ENCODE measurements at regions not wholly inside any gene's neighbourhood (a gene's known extent, or its start where the extent isn't known, plus 50 kb on each side); places are given as distances from the start of the nearest gene placed in this dataset.

DNA sequence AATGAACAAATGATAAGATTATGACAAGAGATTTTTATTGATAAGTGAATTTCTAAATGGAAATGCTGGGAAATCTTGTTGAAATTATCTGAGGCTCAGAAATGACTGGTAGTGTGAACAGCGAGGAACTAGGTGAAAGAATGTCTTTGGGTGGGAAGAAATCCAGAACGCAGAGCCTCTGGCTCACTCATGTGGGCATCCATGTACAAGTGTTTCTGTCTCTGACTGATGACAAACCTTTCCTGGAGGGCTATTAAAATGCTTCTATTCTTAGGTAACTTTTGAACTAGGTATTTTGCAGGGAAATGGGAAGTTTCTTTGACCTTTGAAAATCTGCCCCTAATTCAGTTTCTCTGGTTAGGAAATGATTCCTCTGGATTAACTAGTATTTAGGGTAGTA lies 598.6 kb downstream of the SLC4A3 start:
- Histone ChIP-seq H3K36me3 (ENCODE audit: insufficient read depth, low read length) (no peaks in the 10 kb centered on the region), H3K4me2 (ENCODE audit: low read length) (no peak overlapping the region), H3K79me2 (ENCODE audit: insufficient read depth, low read length) (no peaks in the 10 kb centered on the region), H3K4me1 (ENCODE audit: insufficient read depth, low read length) (peaks cover 35% of the 10 kb centered on the region), H3K27ac (ENCODE audit: low read depth, low read length) (no peak overlapping the region), H3K4me3 (ENCODE audit: insufficient read depth, low read depth, low read length) (no peak overlapping the region), H4K20me1 (ENCODE audit: insufficient read depth, low read length) (no peaks in the 10 kb centered on the region), H3K27me3 (ENCODE audit: insufficient read depth, low read length) (no peaks in the 10 kb centered on the region), H3K9ac (ENCODE audit: low read length) (no peak overlapping the region), H3K9me3 (ENCODE audit: insufficient read depth, low read depth, low read length) (no peaks in the 10 kb centered on the region), H2AFZ (ENCODE audit: low read depth, low read length) (no peak overlapping the region)
- DNase-seq (ENCODE audit: low read depth) (peak; percentile 29), FAIRE-seq (no peak)
- Mint-ChIP-seq H3K4me3 (ENCODE audit: unreplicated experiment) (no peak overlapping the region), H3K27me3 (ENCODE audit: low read depth, unreplicated experiment) (peaks cover 5% of the 10 kb centered on the region), H3K36me3 (ENCODE audit: low read depth, unreplicated experiment) (no peaks in the 10 kb centered on the region), H3K4me1 (ENCODE audit: low read depth, unreplicated experiment) (peaks cover 13% of the 10 kb centered on the region), H3K27ac (ENCODE audit: unreplicated experiment) (no peak overlapping the region), H3K9me3 (ENCODE audit: unreplicated experiment) (peaks cover 3% of the 10 kb centered on the region)
- TF ChIP-seq CTCF (IDR thresholded peaks at IDR 0.05; ENCODE audit: insufficient read depth, low read depth, low read length) (no peak), EZH2 (IDR thresholded peaks at IDR 0.05; ENCODE audit: insufficient read depth, low read length) (no peak)

- Mint-ChIP-seq H3K9me3 (ENCODE audit: unreplicated experiment) (peaks cover 3% of the 10 kb centered on the region), H3K4me3 (ENCODE audit: unreplicated experiment) (no peak overlapping the region), H3K36me3 (ENCODE audit: low read depth, unreplicated experiment) (no peaks in the 10 kb centered on the region), H3K4me1 (ENCODE audit: low read depth, unreplicated experiment) (peaks cover 13% of the 10 kb centered on the region), H3K27me3 (ENCODE audit: low read depth, unreplicated experiment) (peaks cover 5% of the 10 kb centered on the region), H3K27ac (ENCODE audit: unreplicated experiment) (peak overlapping the region; percentile 50)
- Histone ChIP-seq H2AFZ (ENCODE audit: low read depth, low read length) (no peak overlapping the region), H3K4me3 (ENCODE audit: insufficient read depth, low read depth, low read length) (no peak overlapping the region), H3K36me3 (ENCODE audit: insufficient read depth, low read length) (no peaks in the 10 kb centered on the region), H3K4me2 (ENCODE audit: low read length) (no peak overlapping the region), H3K4me1 (ENCODE audit: insufficient read depth, low read length) (peaks cover 35% of the 10 kb centered on the region), H3K27ac (ENCODE audit: low read depth, low read length) (peak overlapping the region; percentile 93), H3K9me3 (ENCODE audit: insufficient read depth, low read depth, low read length) (no peaks in the 10 kb centered on the region), H3K27me3 (ENCODE audit: insufficient read depth, low read length) (no peaks in the 10 kb centered on the region), H4K20me1 (ENCODE audit: insufficient read depth, low read length) (no peaks in the 10 kb centered on the region), H3K9ac (ENCODE audit: low read length) (no peak overlapping the region), H3K79me2 (ENCODE audit: insufficient read depth, low read length) (no peaks in the 10 kb centered on the region)
- DNase-seq (ENCODE audit: low read depth): no peak
- TF ChIP-seq EZH2 (IDR thresholded peaks at IDR 0.05; ENCODE audit: insufficient read depth, low read length) (no peak), CTCF (IDR thresholded peaks at IDR 0.05; ENCODE audit: insufficient read depth, low read depth, low read length) (no peak)
- FAIRE-seq: no peak
These were observed 599.1 kb downstream of the SLC4A3 start for GRCh38 chr2:220226546-220226945.

- Histone ChIP-seq H2AFZ (ENCODE audit: low read depth, low read length) (no peak overlapping the region), H3K4me3 (ENCODE audit: insufficient read depth, low read depth, low read length) (no peak overlapping the region), H3K79me2 (ENCODE audit: insufficient read depth, low read length) (no peaks in the 10 kb centered on the region), H3K27ac (ENCODE audit: low read depth, low read length) (peak overlapping the region; percentile 93), H3K9me3 (ENCODE audit: insufficient read depth, low read depth, low read length) (no peaks in the 10 kb centered on the region), H4K20me1 (ENCODE audit: insufficient read depth, low read length) (no peaks in the 10 kb centered on the region), H3K9ac (ENCODE audit: low read length) (peak overlapping the region; percentile 68), H3K4me2 (ENCODE audit: low read length) (peak overlapping the region; percentile 86), H3K4me1 (ENCODE audit: insufficient read depth, low read length) (peaks cover 35% of the 10 kb centered on the region), H3K27me3 (ENCODE audit: insufficient read depth, low read length) (no peaks in the 10 kb centered on the region), H3K36me3 (ENCODE audit: insufficient read depth, low read length) (no peaks in the 10 kb centered on the region)
- Mint-ChIP-seq H3K27me3 (ENCODE audit: low read depth, unreplicated experiment) (peaks cover 5% of the 10 kb centered on the region), H3K27ac (ENCODE audit: unreplicated experiment) (no peak overlapping the region), H3K4me1 (ENCODE audit: low read depth, unreplicated experiment) (peaks cover 13% of the 10 kb centered on the region), H3K9me3 (ENCODE audit: unreplicated experiment) (peaks cover 3% of the 10 kb centered on the region), H3K36me3 (ENCODE audit: low read depth, unreplicated experiment) (no peaks in the 10 kb centered on the region), H3K4me3 (ENCODE audit: unreplicated experiment) (no peak overlapping the region)
- FAIRE-seq (no peak), DNase-seq (ENCODE audit: low read depth) (peak; percentile 82)
- TF ChIP-seq EZH2 (IDR thresholded peaks at IDR 0.05; ENCODE audit: insufficient read depth, low read length) (no peak), CTCF (IDR thresholded peaks at IDR 0.05; ENCODE audit: insufficient read depth, low read depth, low read length) (no peak)
These were observed 600.0 kb downstream of the SLC4A3 start for GRCh38 chr2:220227266-220227920.
